GM21576 (cell line): ENCODE measurements at regions not wholly inside any gene's neighbourhood (a gene's known extent, or its start where the extent isn't known, plus 50 kb on each side); places are given as distances from the start of the nearest gene placed in this dataset.

Experiments used
- ATAC-seq: cut with Tn5 transposase; IDR thresholded peaks from one replicate; pipeline ENCODE4 v1.9.1; 2021; ENCODE audit warnings: mild to moderate bottlenecking, moderate library complexity; ENCODE audit not compliant: unreplicated experiment

DNA sequence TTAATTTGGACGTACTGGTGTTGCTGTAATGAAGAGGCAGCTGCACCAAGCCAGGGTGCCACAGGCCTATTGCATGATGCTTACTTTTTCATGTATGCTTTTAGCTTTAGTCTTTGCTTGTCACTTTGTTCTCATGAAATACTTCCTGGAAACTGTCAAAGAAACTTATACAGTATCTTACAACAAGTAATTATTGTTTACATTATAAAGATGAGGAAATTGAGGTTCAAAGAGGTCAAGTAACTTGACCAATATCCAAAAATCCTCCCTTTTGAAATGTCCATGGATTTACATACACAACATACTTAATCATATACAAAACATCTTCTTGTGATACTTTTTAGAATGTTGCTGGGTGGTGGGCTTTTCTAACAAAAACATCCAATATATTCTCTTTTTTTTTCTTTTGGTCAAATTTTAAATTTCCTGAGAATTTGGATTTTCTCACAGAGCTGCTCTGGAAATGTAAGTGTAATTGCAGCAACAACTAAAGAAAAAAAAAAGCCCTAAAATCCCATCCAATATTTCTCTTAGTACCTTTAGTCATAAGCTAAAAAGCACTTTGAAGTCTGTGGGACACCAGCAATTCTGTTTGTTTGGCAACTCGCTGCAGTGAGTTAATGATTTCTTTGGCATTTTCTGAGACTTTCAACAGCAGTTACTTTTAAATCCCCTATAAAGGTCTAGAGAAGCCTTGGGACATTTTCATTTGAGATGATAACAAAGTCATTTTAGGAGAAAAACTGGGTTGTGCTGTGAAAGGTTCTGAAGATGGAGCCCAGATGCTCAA is 500.6 kb upstream of the IGFBP3 start:
- no peak for ATAC-seq

GRCh38 chr7:46414946-46415345 is 493.9 kb upstream of the IGFBP3 start:
- ATAC-seq, result no peak

GRCh38 chr7:46411236-46411635 is 490.2 kb upstream of the IGFBP3 start:
- ATAC-seq, result no peak

GRCh38 chr7:46407125-46407524 is 486.1 kb upstream of the IGFBP3 start:
- ATAC-seq, result no peak

DNA sequence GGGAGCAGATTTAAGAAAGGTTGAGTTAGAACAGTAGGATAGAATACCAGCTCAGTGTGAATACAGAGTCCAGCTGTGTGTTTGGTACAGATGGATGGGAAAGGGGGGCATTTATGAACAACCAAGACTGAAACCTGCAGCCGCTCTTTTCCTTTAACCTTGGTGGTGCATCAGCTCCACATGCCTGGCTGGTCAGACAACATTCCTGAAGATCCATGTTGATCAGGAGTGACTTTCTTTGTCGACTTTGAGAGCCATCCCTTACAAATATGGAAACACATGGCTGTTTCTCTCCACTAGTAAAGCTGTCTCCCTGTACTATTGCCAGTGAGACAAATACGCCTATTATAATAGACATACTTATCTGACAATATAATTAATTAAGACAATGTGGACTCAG is 476.5 kb upstream of the IGFBP3 start:
- ATAC-seq, result no peak

DNA sequence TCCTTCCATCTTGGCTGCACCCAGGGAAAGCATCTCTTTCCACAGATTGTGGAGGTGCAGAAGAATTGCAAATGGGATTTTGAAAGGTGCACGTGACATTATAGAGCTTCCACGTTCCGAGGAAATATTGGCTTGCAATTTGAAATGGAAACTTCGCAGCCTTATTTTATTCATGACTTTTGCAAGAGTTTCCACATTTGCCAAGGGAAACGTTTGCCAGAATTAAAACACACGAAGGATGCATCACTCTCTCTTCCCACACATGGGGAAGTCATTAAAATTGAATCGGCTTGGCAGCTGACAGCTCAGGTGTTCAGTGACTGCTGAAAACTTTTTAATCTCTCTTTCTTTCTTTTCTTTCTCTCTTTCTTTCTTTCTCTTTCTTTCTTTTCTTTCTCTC is 475.4 kb upstream of the IGFBP3 start:
- no peak for ATAC-seq

GRCh38 chr7:46393142-46393541 is 472.1 kb upstream of the IGFBP3 start:
- ATAC-seq, result no peak

- ATAC-seq, result no peak
Measured at GRCh38 chr7:46391231-46392201, 470.4 kb upstream of the IGFBP3 start.

DNA sequence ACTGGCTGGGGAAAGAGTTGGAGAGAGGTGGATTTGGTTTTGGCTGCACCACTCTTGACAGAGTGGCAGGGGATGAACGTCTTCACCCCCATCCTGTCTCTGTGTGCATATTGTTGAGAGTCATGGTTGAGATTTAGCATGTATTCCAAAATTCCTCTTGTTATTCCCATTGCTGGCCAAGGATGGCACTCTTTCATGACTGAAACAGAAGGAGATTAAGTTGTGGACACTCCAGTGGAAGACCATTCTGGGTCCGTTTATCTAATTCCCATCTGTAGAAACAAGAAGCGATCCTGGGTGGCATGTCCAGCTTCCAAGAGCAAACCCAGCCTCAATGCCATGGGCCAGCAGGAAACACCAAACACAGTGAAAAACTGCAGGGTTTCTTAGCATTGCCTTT is 469.0 kb upstream of the IGFBP3 start:
- no peak for ATAC-seq

DNA sequence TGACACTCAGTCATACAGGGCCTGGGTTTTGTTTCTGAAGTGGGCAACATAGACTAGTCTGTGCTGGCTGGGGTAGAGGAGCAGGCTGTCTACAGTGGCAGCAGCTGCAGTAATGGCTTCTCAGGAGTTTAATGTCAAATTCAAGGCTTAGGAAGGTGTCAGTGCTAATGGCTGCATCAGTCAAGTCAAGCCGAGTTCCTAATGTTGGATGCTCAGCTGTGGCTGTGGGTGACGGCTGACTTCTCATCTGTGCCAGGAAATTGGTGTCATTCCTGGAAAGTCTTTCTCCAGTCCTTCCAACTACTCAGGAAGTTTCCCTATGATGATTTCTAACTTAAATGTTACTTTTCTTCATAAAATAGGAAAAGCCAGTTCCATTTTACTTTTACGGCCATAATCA is 468.1 kb upstream of the IGFBP3 start:
- ATAC-seq, result no peak

- ATAC-seq, result no peak
Measured at GRCh38 chr7:46387646-46388045, 466.6 kb upstream of the IGFBP3 start.

DNA sequence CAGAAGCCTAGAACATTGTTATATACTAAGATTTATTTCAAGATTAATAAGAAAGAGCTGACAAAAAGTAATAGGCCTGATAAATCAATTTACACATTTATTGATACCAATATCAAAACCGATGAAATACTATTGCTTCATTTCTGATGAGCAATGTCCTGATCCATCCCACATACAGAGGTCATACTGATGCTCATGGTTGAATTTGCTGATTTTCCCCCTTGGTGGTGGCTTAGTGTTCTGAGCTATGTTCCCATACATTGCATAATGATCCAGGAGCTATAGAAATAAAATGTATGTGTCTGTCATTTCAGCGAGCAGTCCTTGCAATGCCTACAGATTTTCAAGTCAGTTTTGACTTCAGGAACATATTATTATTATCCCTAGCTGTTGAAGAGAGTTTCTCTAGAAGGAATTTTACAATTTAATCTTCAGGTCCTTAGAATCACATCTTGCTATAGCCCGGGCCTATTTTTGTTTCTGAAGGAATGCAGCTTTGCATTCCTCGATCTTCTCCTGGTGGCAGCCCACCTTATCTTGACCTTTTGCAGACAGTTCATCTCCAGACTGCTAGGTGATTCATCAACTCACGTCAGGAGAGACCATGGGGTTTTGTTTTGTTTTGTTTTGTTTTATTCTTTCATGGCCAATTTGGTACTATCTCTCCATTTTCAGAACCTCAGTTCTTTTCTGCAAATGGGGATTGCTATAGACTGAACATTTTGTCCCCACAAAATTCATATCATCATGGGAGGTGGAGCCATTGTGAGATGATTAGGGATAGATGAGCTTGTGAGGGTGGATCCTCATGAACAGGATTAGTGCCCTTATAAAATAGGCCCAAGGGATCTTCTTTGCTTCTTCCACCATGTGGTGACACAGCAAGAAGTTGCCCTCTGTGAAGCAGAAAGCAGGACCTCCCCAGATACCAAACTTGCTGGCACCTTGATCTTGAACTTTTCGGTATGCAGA is 465.6 kb upstream of the IGFBP3 start:
- ATAC-seq, result no peak

DNA sequence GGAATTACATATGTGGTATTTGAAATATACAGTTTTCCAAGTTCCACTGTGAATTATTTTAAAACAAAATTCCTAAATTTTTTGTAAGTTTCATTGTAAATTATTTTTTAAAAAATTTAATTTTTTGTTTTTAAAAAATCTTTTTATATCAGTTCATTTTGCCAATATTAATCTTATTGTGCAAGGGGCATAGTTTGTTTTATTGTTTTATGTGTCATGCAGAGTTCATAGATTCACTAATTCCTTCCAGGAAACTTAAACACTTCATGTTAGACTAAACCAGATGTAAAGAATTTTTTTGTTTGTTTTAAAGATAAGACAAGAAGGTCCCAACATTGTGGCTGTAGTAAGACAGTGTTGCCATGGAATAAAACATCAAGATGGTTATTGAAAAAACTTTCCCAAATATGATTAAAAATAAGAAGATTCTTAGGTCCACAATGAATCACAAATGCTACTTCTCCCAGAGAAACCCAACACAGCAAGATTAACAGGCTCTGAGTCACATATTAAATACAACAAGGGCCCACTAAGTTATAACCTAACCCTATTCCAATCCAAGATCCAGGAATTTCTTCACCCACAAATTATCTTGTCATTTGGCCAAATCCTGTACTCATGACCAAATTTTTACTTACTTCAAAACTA is 464.7 kb upstream of the IGFBP3 start:
- no peak for ATAC-seq

DNA sequence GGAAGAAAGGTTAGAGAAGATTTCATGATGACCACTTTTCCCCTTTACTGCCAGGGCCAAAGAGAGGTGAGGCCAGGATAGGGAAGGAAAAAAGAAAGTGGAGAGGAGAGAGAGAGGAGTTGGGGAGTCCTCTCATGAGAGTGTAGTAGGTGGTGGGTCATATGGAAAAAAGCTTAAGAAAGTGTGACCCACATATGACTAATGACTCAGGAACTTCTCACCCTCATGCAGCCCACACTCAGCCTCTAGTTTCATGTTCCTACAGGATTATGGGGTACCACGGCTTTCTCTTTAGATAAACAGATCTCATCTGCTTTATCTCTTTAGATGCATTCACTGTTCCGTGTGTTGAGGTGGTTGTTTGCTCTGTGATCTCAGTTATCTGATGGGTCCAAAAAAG is 462.5 kb upstream of the IGFBP3 start:
- no peak for ATAC-seq

DNA sequence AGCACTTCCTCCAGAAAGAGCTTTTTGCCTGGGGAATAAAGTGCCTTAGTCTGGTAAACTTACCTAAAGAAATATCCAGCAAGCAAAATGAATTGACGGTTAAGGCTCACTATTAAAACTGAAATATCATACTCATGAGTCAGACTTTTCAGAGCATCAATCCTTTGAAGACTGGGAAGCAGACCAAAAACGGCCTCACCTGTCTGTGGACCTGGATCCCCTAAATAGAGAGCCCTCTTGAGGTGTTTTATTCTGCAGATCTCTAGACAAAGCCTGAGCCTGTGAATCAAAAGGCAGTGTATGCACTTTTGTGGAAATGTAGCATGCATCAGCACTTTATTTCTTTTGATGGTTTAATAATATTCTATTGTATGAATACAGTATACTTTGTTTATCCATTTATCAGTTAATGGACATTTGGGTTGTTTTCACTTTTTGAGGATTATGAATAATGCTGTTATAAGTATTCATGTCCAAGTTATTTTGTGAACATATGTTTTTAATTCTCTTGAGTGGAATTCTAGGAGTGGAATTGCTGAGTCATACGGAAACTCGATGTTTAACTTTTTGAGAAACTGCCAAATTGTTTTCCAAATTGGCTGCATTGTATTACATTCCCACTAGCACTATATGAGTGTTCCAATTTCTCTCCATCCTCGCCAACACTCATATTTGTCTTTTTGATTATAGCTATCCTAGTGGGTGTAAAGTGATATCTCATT is 449.0 kb upstream of the IGFBP3 start:
- no peak for ATAC-seq

DNA sequence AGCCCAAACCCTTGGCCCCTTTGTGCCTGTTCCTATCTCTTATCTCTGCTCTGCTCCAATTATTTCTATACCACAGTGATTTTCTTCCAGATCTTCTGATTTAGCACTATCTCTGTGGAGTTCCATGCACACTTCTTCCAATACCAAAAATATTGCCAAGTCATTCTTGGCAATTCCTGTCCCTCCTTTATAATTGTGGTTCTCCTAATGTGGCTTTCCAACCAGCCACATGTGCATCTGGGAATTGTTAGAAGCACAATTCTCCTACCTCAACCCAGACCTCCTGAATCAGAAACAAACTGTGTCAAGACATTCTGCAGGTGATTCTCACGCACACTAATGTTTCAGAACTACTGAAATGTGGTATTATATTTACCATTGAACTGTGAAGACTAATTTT is 447.8 kb upstream of the IGFBP3 start:
- no peak for ATAC-seq

GRCh38 chr7:46366526-46366925 is 445.5 kb upstream of the IGFBP3 start:
- ATAC-seq, result no peak

DNA sequence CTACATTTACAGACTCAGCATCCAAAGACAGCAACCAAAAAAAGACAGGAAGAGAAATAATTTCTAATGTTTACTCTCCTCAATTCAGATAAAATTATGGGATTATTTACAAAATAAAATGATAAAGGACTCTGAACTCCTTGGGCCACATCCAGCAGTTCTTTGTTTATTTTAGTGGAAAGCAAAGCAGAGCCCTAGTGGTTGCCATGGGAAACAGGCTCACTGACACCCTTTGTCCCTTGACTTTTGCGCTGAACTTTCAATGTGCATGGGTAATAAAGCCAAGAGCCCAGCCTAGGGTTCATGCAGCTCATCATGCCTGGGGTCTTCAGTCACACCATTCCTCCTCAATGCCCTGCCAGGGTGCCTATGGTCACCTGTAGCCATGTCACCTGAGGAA is 442.6 kb upstream of the IGFBP3 start:
- ATAC-seq, result no peak

GRCh38 chr7:46360811-46361210 is 439.7 kb upstream of the IGFBP3 start:
- no peak for ATAC-seq

- no peak for ATAC-seq
Measured at GRCh38 chr7:46360296-46360695, 439.2 kb upstream of the IGFBP3 start.
